GM12878 (cell line): ENCODE measurements at regions not wholly inside any gene's neighbourhood (a gene's known extent, or its start where the extent isn't known, plus 50 kb on each side); places are given as distances from the start of the nearest gene placed in this dataset.

ENCODE experiments used
- ATAC-seq: fragments of 200-7000 bp; cut with Tn5 transposase; 3 replicates; pipeline ENCODE4 v1.9.1; 2020; ENCODE audit warnings: mild to moderate bottlenecking, moderate library complexity
- BruUV-seq: library from RNA; stranded (reverse); fragments of 400-500 nt; replicated peaks from 2 replicates; lab custom pipeline; 2021; lab: Mats Ljungman, UMichigan
- CTCF ChIA-PET: fragments of 300-600 bp; sonication (Branson Sonifier 250); formaldehyde crosslinking; extraction: SDS; loops from one replicate; lab custom pipeline; 2021; ENCODE audit warnings: inconsistent platforms; lab: Yijun Ruan, JAX
- POLR2A ChIA-PET: fragments of 350-600 bp; formaldehyde crosslinking; extraction: SDS; loops from one replicate; lab custom pipeline; 2021; ENCODE audit warnings: inconsistent platforms; lab: Charles Lee
- RAD21 ChIA-PET: fragments of 300-600 bp; sonication (Branson Sonifier 250); formaldehyde crosslinking; loops from one replicate; lab custom pipeline; 2023; ENCODE audit warnings: antibody characterized with exemption; ENCODE audit not compliant: unreplicated experiment; lab: Charles Lee
- SMC1A ChIA-PET: fragments of 300-600 bp; sonication (Branson Sonifier 250); formaldehyde crosslinking; loops from one replicate; lab custom pipeline; 2023; ENCODE audit not compliant: unreplicated experiment, uncharacterized antibody; lab: Charles Lee
- DNase-seq: peaks from one replicate; pipeline ENCODE4 v3.0.0-alpha.2; 2011; ENCODE audit warnings: low read depth, low spot score
- FAIRE-seq: peaks from 3 replicates; lab custom pipeline; 2011; peaks lifted over from hg19 to GRCh38; lab: Jason Lieb, UNC
- H2AFZ ChIP-seq: 2 replicates; pipeline ENCODE4 v1.6.0; 2011; ENCODE audit warnings: low read depth, low read length, control low read depth; ENCODE audit not compliant: control insufficient read depth
- H3K27ac ChIP-seq: 2 replicates; pipeline ENCODE4 v1.5.1; 2011; ENCODE audit warnings: control low read depth; ENCODE audit not compliant: control insufficient read depth, insufficient read depth
- H3K27me3 ChIP-seq, 2 experiments: replicated peaks in 1 of 2; 2 replicates each; pipeline versions ENCODE4 v1.6.0 to v1.6.1; 2011; ENCODE audit warnings: low read length in 1 of 2; ENCODE audit not compliant: control insufficient read depth in 2 of 2, insufficient read depth in 2 of 2
- H3K36me3 ChIP-seq, 2 experiments: 2 replicates each; pipeline ENCODE4 v1.5.1; 2011; ENCODE audit warnings: low read length in 1 of 2; ENCODE audit not compliant: control insufficient read depth in 2 of 2, insufficient read depth in 2 of 2
- H3K4me1 ChIP-seq: 2 replicates; pipeline ENCODE4 v1.6.1; 2011; ENCODE audit warnings: mild to moderate bottlenecking, low read length, moderate library complexity, mixed read lengths; ENCODE audit not compliant: control insufficient read depth, insufficient read depth
- H3K4me2 ChIP-seq: 2 replicates; pipeline ENCODE4 v1.6.0; 2011; ENCODE audit warnings: control low read depth; ENCODE audit not compliant: control insufficient read depth, insufficient read depth
- H3K4me3 ChIP-seq: fragments of 200-600 bp; sonication (generic); 2 replicates; pipeline ENCODE4 v1.5.1; 2016
- H3K79me2 ChIP-seq: 2 replicates; pipeline ENCODE4 v1.6.0; 2011; ENCODE audit warnings: low read length; ENCODE audit not compliant: control insufficient read depth, insufficient read depth
- H3K9ac ChIP-seq: 2 replicates; pipeline ENCODE4 v1.8.0; 2011; ENCODE audit warnings: low read length, control low read depth, mixed read lengths; ENCODE audit not compliant: control insufficient read depth, insufficient read depth
- H3K9me3 ChIP-seq: replicated peaks from 3 replicates; pipeline ENCODE4 v1.5.1; 2011; ENCODE audit warnings: mild to moderate bottlenecking, low read length; ENCODE audit not compliant: control insufficient read depth, insufficient read depth
- H4K20me1 ChIP-seq: 2 replicates; pipeline ENCODE4 v1.6.0; 2011; ENCODE audit not compliant: control insufficient read depth, insufficient read depth
- CEBPB ChIP-seq, 2 experiments: fragments of 150-350 bp in 1 of 2; IDR thresholded peaks; 2 replicates each; pipeline ENCODE4 v1.6.1; 2012 to 2014; ENCODE audit warnings: low read depth in 2 of 2, low read length in 2 of 2, borderline replicate concordance in 1 of 2, inconsistent platforms in 1 of 2
- FOXM1 ChIP-seq: IDR thresholded peaks from 2 replicates; pipeline ENCODE4 v1.6.1; 2012; ENCODE audit warnings: low read depth, mild to moderate bottlenecking, inconsistent platforms, low read length, moderate library complexity
- ZNF24 ChIP-seq: fragments of 450-650 bp; IDR thresholded peaks from 2 replicates; pipeline ENCODE4 v1.6.1; 2017; ENCODE audit warnings: antibody characterized with exemption, mild to moderate bottlenecking
- ZNF384 ChIP-seq: IDR thresholded peaks from 2 replicates; pipeline ENCODE4 v1.6.1; 2012; ENCODE audit warnings: low read depth, mild to moderate bottlenecking, low read length, improper control_type of control experiment, borderline replicate concordance
- WGBS: methylation state at CpG from one replicate; pipeline ENCODE4 v1.1.6; 2016; ENCODE audit warnings: low lambda C conversion rate; ENCODE audit not compliant: insufficient replicate concordance, insufficient coverage; ENCODE audit errors: missing lambda C conversion rate; 5-methylcytosine and 5-hydroxymethylcytosine counted together
- in situ Hi-C: fragments of 300-500 bp; cut with MboI; formaldehyde crosslinking; loops from 9 replicates; pipeline ENCODE4 v1.14.3; 2018; ENCODE audit warnings: mixed read lengths
- intact Hi-C: fragments of 100-400 bp; cut with micrococcal nuclease; formaldehyde crosslinking; loops from one replicate; pipeline ENCODE4 v1.14.2; 2022; ENCODE audit not compliant: unreplicated experiment
- TF ChIP-seq, protein P1 (sequence below): fragments of 450-650 bp; IDR thresholded peaks from 2 replicates; pipeline ENCODE4 v1.6.1; 2017; ENCODE audit warnings: antibody characterized with exemption, mild to moderate bottlenecking, moderate library complexity
- TF ChIP-seq, protein P2 (sequence below): fragments of 150-350 bp; IDR thresholded peaks from 2 replicates; pipeline ENCODE4 v1.6.1; 2016; ENCODE audit warnings: low read depth, low read length

DNA sequence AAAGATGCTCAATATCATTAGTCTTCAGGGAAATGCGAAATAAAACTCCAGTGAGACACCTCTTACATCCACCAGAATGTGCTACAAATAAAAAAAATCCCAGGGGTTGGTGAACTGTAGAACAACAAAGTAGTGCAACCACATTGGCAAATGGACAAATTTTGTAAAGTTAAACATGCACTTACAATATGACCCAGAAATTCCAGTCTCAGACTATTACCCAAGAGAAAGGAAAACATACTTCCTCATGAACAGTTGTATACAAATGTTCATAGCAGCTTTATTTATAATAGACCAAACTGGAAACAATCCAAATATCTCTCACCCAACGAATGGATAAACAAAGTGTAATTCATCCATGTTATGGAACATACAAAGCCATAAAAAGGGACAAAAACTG is 239.5 kb downstream of the ABCC12 start:
- Histone ChIP-seq H3K27ac (no peak overlapping the region), H3K36me3 (no peaks in the 10 kb centered on the region), H2AFZ (no peak overlapping the region), H3K79me2 (no peaks in the 10 kb centered on the region), H3K4me3 (no peak overlapping the region), H3K27me3 (no peaks in the 10 kb centered on the region), H3K4me2 (no peak overlapping the region), H3K4me1 (no peaks in the 10 kb centered on the region), H3K9ac (no peak overlapping the region), H4K20me1 (no peaks in the 10 kb centered on the region), H3K9me3 (no peaks in the 10 kb centered on the region)
- intact Hi-C loops: no loop called here
- WGBS: 8% methylated on average over 2 of the region's 2 CpGs
- FAIRE-seq (no peak), ATAC-seq (no peak), DNase-seq (no peak)
- POLR2A ChIA-PET: no interaction called here
- RAD21 ChIA-PET: no interaction called here
- CTCF ChIA-PET: no interaction called here
- in situ Hi-C loops: no loop called here
- TF ChIP-seq, protein P1, sequence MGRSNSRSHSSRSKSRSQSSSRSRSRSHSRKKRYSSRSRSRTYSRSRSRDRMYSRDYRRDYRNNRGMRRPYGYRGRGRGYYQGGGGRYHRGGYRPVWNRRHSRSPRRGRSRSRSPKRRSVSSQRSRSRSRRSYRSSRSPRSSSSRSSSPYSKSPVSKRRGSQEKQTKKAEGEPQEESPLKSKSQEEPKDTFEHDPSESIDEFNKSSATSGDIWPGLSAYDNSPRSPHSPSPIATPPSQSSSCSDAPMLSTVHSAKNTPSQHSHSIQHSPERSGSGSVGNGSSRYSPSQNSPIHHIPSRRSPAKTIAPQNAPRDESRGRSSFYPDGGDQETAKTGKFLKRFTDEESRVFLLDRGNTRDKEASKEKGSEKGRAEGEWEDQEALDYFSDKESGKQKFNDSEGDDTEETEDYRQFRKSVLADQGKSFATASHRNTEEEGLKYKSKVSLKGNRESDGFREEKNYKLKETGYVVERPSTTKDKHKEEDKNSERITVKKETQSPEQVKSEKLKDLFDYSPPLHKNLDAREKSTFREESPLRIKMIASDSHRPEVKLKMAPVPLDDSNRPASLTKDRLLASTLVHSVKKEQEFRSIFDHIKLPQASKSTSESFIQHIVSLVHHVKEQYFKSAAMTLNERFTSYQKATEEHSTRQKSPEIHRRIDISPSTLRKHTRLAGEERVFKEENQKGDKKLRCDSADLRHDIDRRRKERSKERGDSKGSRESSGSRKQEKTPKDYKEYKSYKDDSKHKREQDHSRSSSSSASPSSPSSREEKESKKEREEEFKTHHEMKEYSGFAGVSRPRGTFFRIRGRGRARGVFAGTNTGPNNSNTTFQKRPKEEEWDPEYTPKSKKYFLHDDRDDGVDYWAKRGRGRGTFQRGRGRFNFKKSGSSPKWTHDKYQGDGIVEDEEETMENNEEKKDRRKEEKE: no peak
- TF ChIP-seq FOXM1 (no peak), ZNF384 (no peak), ZNF24 (no peak), CEBPB (IDR thresholded peaks at IDR 0.05; ENCODE audit: borderline replicate concordance in 1 of 2, low read depth in 2 of 2, low read length in 2 of 2) (no peak)
- TF ChIP-seq, protein P2, sequence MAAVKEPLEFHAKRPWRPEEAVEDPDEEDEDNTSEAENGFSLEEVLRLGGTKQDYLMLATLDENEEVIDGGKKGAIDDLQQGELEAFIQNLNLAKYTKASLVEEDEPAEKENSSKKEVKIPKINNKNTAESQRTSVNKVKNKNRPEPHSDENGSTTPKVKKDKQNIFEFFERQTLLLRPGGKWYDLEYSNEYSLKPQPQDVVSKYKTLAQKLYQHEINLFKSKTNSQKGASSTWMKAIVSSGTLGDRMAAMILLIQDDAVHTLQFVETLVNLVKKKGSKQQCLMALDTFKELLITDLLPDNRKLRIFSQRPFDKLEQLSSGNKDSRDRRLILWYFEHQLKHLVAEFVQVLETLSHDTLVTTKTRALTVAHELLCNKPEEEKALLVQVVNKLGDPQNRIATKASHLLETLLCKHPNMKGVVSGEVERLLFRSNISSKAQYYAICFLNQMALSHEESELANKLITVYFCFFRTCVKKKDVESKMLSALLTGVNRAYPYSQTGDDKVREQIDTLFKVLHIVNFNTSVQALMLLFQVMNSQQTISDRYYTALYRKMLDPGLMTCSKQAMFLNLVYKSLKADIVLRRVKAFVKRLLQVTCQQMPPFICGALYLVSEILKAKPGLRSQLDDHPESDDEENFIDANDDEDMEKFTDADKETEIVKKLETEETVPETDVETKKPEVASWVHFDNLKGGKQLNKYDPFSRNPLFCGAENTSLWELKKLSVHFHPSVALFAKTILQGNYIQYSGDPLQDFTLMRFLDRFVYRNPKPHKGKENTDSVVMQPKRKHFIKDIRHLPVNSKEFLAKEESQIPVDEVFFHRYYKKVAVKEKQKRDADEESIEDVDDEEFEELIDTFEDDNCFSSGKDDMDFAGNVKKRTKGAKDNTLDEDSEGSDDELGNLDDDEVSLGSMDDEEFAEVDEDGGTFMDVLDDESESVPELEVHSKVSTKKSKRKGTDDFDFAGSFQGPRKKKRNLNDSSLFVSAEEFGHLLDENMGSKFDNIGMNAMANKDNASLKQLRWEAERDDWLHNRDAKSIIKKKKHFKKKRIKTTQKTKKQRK: no peak
- SMC1A ChIA-PET: no interaction called here
- no TSS peak for BruUV-seq
